Right atrium auricular region (tissue), 2 donors: ENCODE measurements at regions not wholly inside any gene's neighbourhood (a gene's known extent, or its start where the extent isn't known, plus 50 kb on each side); places are given as distances from the start of the nearest gene placed in this dataset.
"Not testable (repeated sequence)": the region's sequence is repeated elsewhere in the genome, so short reads cannot be mapped to it uniquely, and the experiment has no call there.

Source experiments
- DNase-seq: peaks from one replicate; pipeline ENCODE4 v3.0.0-alpha.2; 2019; ENCODE audit warnings: low spot score
- H3K27ac ChIP-seq, 2 donors: fragments of 200-600 bp; sonication (generic); 1 replicate in 1 of 2; 2 replicates in 1 of 2; pipeline ENCODE4 v1.5.1; 2016 to 2019
- H3K27me3 ChIP-seq, 2 donors: fragments of 200-600 bp; sonication (generic); one replicate each; pipeline versions ENCODE4 v1.5.1 to v1.6.0; 2017 to 2019
- H3K36me3 ChIP-seq: fragments of 200-600 bp; sonication (generic); one replicate; pipeline ENCODE4 v1.5.1; 2016
- H3K4me1 ChIP-seq, 2 donors: fragments of 200-600 bp; sonication (generic); one replicate each; pipeline versions ENCODE4 v1.5.1 to v1.6.0; 2017 to 2019
- H3K4me3 ChIP-seq, 2 donors: fragments of 200-600 bp; sonication (generic); 1 replicate in 1 of 2; 2 replicates in 1 of 2; pipeline ENCODE4 v1.5.1; 2017 to 2019; ENCODE audit warnings: mild to moderate bottlenecking in 1 of 2, moderate library complexity in 1 of 2
- H3K9me3 ChIP-seq, 2 donors: fragments of 200-600 bp; sonication (generic); one replicate each; pipeline ENCODE4 v1.5.1; 2019
- CTCF ChIP-seq, 2 donors: fragments of 200-600 bp; sonication (generic); IDR thresholded peaks; one replicate each; pipeline ENCODE4 v1.5.1; 2019; ENCODE audit warnings: antibody characterized with exemption in 2 of 2

GRCh38 chr4:162839814-162840213 lies 326.9 kb downstream of the NAF1 start:
- no peak for TF ChIP-seq CTCF (IDR thresholded peaks at IDR 0.05)
- no peaks in the 10 kb centered on the region for H3K36me3 ChIP-seq

GRCh38 chr4:162838671-162839070 lies 328.0 kb downstream of the NAF1 start:
- no peak for DNase-seq
- Histone ChIP-seq H3K4me3 (no peak overlapping the region), H3K27ac (no peak overlapping the region), H3K4me1 (no peaks in the 10 kb centered on the region), H3K36me3 (no peaks in the 10 kb centered on the region), H3K27me3 (no peaks in the 10 kb centered on the region), H3K9me3 (no peaks in the 10 kb centered on the region)
- no peak for TF ChIP-seq CTCF (IDR thresholded peaks at IDR 0.05)

More at GRCh38 chr4:162839814-162840213, 326.9 kb downstream of the NAF1 start:
- Histone ChIP-seq H3K27me3 (no peaks in the 10 kb centered on the region), H3K27ac (no peak overlapping the region), H3K9me3 (no peaks in the 10 kb centered on the region), H3K4me3 (no peak overlapping the region), H3K4me1 (no peaks in the 10 kb centered on the region)
- no peak for DNase-seq

GRCh38 chr4:162837679-162838078 lies 329.0 kb downstream of the NAF1 start:
- no peak for DNase-seq
- no peak for TF ChIP-seq CTCF (IDR thresholded peaks at IDR 0.05)
- no peaks in the 10 kb centered on the region for H3K4me1 ChIP-seq
- no peaks in the 10 kb centered on the region for H3K27me3 ChIP-seq
- no peaks in the 10 kb centered on the region for H3K9me3 ChIP-seq
- H3K36me3 ChIP-seq, result no peaks in the 10 kb centered on the region
- H3K4me3 ChIP-seq, result no peak overlapping the region
- H3K27ac ChIP-seq, result no peak overlapping the region

GRCh38 chr4:162837241-162837640 lies 329.4 kb downstream of the NAF1 start:
- Histone ChIP-seq H3K27ac (no peak overlapping the region), H3K36me3 (no peaks in the 10 kb centered on the region), H3K9me3 (no peaks in the 10 kb centered on the region), H3K4me3 (no peak overlapping the region), H3K4me1 (no peaks in the 10 kb centered on the region), H3K27me3 (no peaks in the 10 kb centered on the region)
- TF ChIP-seq CTCF (IDR thresholded peaks at IDR 0.05), result no peak
- no peak for DNase-seq

- no peak overlapping the region for H3K4me3 ChIP-seq
- TF ChIP-seq CTCF (IDR thresholded peaks at IDR 0.05), result no peak
- H3K27me3 ChIP-seq, result no peaks in the 10 kb centered on the region
- no peak for DNase-seq
- no peaks in the 10 kb centered on the region for H3K36me3 ChIP-seq
- no peak overlapping the region for H3K27ac ChIP-seq
- no peaks in the 10 kb centered on the region for H3K4me1 ChIP-seq
- H3K9me3 ChIP-seq, result no peaks in the 10 kb centered on the region
Measured at GRCh38 chr4:162836773-162837172, 329.9 kb downstream of the NAF1 start.

- not testable (repeated sequence) for DNase-seq, H3K9me3 ChIP-seq, H3K4me1 ChIP-seq, H3K36me3 ChIP-seq, H3K27ac ChIP-seq, H3K4me3 ChIP-seq, H3K27me3 ChIP-seq
Measured at GRCh38 chr4:162836258-162836657, 330.4 kb downstream of the NAF1 start.
